Mucosa of descending colon (tissue), 3 donors: ENCODE measurements at regions not wholly inside any gene's neighbourhood (a gene's known extent, or its start where the extent isn't known, plus 50 kb on each side); places are given as distances from the start of the nearest gene placed in this dataset.

Experiments used
- ATAC-seq: fragments of 200-7000 bp; cut with Tn5 transposase; one replicate; pipeline ENCODE4 v1.9.1; 2020; ENCODE audit warnings: mild to moderate bottlenecking, moderate library complexity
- DNase-seq, 3 donors: peaks; one replicate each; pipeline ENCODE4 v3.0.0-alpha.2; 2020
- H3K36me3 ChIP-seq: fragments of 200-600 bp; one replicate; pipeline ENCODE4 v1.8.0; 2021; ENCODE audit warnings: low read depth, mild to moderate bottlenecking
- H3K4me1 ChIP-seq: fragments of 200-600 bp; one replicate; pipeline ENCODE4 v1.8.0; 2021; ENCODE audit warnings: low read depth, mild to moderate bottlenecking
- H3K4me3 ChIP-seq: fragments of 200-600 bp; one replicate; pipeline ENCODE4 v1.8.0; 2021; ENCODE audit warnings: mild to moderate bottlenecking
- H3K9me3 ChIP-seq: fragments of 200-600 bp; one replicate; pipeline ENCODE4 v1.8.0; 2021; ENCODE audit warnings: mild to moderate bottlenecking
- CTCF ChIP-seq: fragments of 200-600 bp; IDR thresholded peaks from one replicate; pipeline ENCODE4 v1.8.0; 2022; ENCODE audit warnings: antibody characterized with exemption, mild to moderate bottlenecking
- intact Hi-C, 2 donors: fragments of 100-400 bp; cut with DNase I in 1 of 2; cut with micrococcal nuclease in 1 of 2; formaldehyde crosslinking; loops; one replicate each; pipeline versions ENCODE4 v1.11.0 to v1.11.1; 2022; cut with DNase I, micrococcal nuclease
- donor health status: DM: no; HTN: no; CAD: no; lungs with moderate emphysema.
- donor health status: DM: no; HTN: no; CAD: no.
- donor health status: DM: no; HTN: yes; CAD: no.

GRCh38 chr16:35543486-35543885, 2084.1 kb downstream of the TP53TG3F start:
- no peak for TF ChIP-seq CTCF
- no peak for DNase-seq
- intact Hi-C loops, result no loop called here
- no peaks in the 10 kb centered on the region for H3K4me1 ChIP-seq
- peaks cover 52% of the 10 kb centered on the region for H3K9me3 ChIP-seq
- H3K4me3 ChIP-seq, result no peak overlapping the region
- no peak for ATAC-seq
- H3K36me3 ChIP-seq, result no peaks in the 10 kb centered on the region

GRCh38 chr16:35552763-35553162, 2093.4 kb downstream of the TP53TG3F start:
- no peak for ATAC-seq
- H3K4me1 ChIP-seq, result no peaks in the 10 kb centered on the region
- no peak overlapping the region for H3K4me3 ChIP-seq
- no peak for TF ChIP-seq CTCF
- intact Hi-C loops, result no loop called here
- H3K9me3 ChIP-seq, result peaks cover 34% of the 10 kb centered on the region
- DNase-seq, result no peak
- no peaks in the 10 kb centered on the region for H3K36me3 ChIP-seq

GRCh38 chr16:35557731-35558130, 2098.3 kb downstream of the TP53TG3F start:
- DNase-seq (no peak), ATAC-seq (no peak)
- no peaks in the 10 kb centered on the region for H3K4me1 ChIP-seq
- H3K36me3 ChIP-seq, result no peaks in the 10 kb centered on the region
- TF ChIP-seq CTCF, result no peak
- H3K9me3 ChIP-seq, result peaks cover 44% of the 10 kb centered on the region
- intact Hi-C loops, result no loop called here
- H3K4me3 ChIP-seq, result no peak overlapping the region

GRCh38 chr16:35559911-35560636, 2100.7 kb downstream of the TP53TG3F start:
- no peak for TF ChIP-seq CTCF
- peaks cover 52% of the 10 kb centered on the region for H3K9me3 ChIP-seq
- intact Hi-C loops, result no loop called here
- H3K4me3 ChIP-seq, result no peak overlapping the region
- no peaks in the 10 kb centered on the region for H3K36me3 ChIP-seq
- ATAC-seq, result no peak
- no peak for DNase-seq
- H3K4me1 ChIP-seq, result no peaks in the 10 kb centered on the region

GRCh38 chr16:35560637-35560984, 2101.2 kb downstream of the TP53TG3F start:
- TF ChIP-seq CTCF, result no peak
- Histone ChIP-seq H3K9me3 (peaks cover 52% of the 10 kb centered on the region), H3K4me3 (no peak overlapping the region), H3K36me3 (no peaks in the 10 kb centered on the region), H3K4me1 (no peaks in the 10 kb centered on the region)
- ATAC-seq, result no peak
- DNase-seq, result no peak
- intact Hi-C loops, result no loop called here

GRCh38 chr16:35561346-35561745, 2101.9 kb downstream of the TP53TG3F start:
- peaks cover 57% of the 10 kb centered on the region for H3K9me3 ChIP-seq
- no peak for TF ChIP-seq CTCF
- no peak for DNase-seq
- no peak for ATAC-seq
- H3K4me3 ChIP-seq, result no peak overlapping the region
- no peaks in the 10 kb centered on the region for H3K36me3 ChIP-seq
- no peaks in the 10 kb centered on the region for H3K4me1 ChIP-seq
- intact Hi-C loops, result no loop called here
